ENCODE measurements at regions not wholly inside any gene's neighbourhood (a gene's known extent, or its start where the extent isn't known, plus 50 kb on each side); places are given as distances from the start of the nearest gene placed in this dataset.
"Not testable (repeated sequence)": the region's sequence is repeated elsewhere in the genome, so short reads cannot be mapped to it uniquely, and the experiment has no call there.

GRCh38 chr20:53657732-53658131 lies 64.1 kb upstream of the ZNF217 start:
- H3K9me3 ChIP-seq = no peaks in the 10 kb centered on the region
- peaks cover 3 to 15% of the 10 kb centered on the region in 2 donors for H3K4me1 ChIP-seq
- intact Hi-C loops (cut with DNase I) = loop anchor here (5.0 kb wide), 1 partner anchor 35 kb away; no protein-coding TSS in a partner anchor
- H3K4me3 ChIP-seq = no peak overlapping the region
- no peaks in the 10 kb centered on the region for H3K27me3 ChIP-seq
- DNase-seq (ENCODE audit: low spot score in 2 of 2) = peak in 1 of 2 donors; percentile 15
- H3K27ac ChIP-seq = no peak overlapping the region
- no peaks in the 10 kb centered on the region for H3K36me3 ChIP-seq
- no peak for TF ChIP-seq CTCF (IDR thresholded peaks at IDR 0.05)

GRCh38 chr20:53657279-53657678 lies 63.6 kb upstream of the ZNF217 start:
- DNase-seq (ENCODE audit: low spot score in 2 of 2) = no peak
- Histone ChIP-seq H3K27ac (peak overlapping the region in 1 of 2 donors; percentile 11), H3K4me1 (peaks cover 3 to 15% of the 10 kb centered on the region in 2 donors), H3K27me3 (no peaks in the 10 kb centered on the region), H3K4me3 (no peak overlapping the region), H3K36me3 (no peaks in the 10 kb centered on the region), H3K9me3 (no peaks in the 10 kb centered on the region)
- intact Hi-C loops (cut with DNase I) = loop anchor here (5.0 kb wide), 1 partner anchor 35 kb away; no protein-coding TSS in a partner anchor
- TF ChIP-seq CTCF (IDR thresholded peaks at IDR 0.05) = no peak

DNA sequence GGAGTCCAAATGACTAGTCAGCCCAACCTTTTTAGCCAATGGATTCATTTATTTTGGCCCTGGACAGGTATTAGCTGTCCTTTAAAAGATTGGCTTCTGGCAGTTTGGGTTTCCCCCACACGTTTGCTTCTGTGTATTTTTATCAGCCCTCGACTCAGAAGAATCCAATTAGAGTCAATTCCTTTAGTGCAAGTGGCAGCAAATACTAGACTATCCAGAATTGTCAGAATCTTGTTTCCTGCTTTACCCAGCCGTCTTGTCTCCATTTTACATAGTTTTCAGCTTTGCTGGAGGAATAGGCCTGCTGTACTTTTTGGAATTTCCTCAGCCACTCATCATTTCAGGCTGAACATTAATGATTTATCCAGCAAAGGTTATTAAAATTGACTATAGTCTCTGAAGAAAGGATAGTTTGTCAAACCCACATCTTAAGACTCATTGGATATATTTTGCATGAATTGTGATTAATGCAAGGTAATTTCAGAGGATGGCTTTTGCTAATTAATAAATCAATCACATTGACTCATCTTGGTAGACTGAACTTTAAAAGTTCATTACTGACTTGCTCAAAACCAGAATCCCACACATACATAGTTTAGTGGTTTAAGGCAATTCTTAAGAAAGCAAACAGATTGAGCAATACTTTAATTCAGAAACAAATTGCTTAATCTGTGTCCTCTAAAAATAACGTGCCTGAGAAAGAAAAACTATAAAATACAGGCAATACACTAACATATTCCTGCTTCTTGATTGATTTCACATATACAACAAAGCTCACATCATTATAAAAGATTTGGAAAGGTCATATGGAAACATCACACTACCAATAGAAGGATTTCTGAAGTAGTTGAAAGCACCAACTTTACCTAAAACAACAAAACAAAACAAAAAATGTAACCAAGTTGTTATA lies 62.9 kb upstream of the ZNF217 start:
- H3K4me1 ChIP-seq = peaks cover 3 to 15% of the 10 kb centered on the region in 2 donors
- H3K27ac ChIP-seq = peak overlapping the region in 1 of 2 donors; percentile 11
- H3K9me3 ChIP-seq = no peaks in the 10 kb centered on the region
- peak in 1 of 2 donors; percentile 15 for DNase-seq (ENCODE audit: low spot score in 2 of 2)
- no peak for TF ChIP-seq CTCF (IDR thresholded peaks at IDR 0.05)
- no peaks in the 10 kb centered on the region for H3K36me3 ChIP-seq
- intact Hi-C loops (cut with DNase I) = loop anchor here (5.0 kb wide), 1 partner anchor 34 kb away; no protein-coding TSS in a partner anchor
- no peaks in the 10 kb centered on the region for H3K27me3 ChIP-seq
- H3K4me3 ChIP-seq = no peak overlapping the region

DNA sequence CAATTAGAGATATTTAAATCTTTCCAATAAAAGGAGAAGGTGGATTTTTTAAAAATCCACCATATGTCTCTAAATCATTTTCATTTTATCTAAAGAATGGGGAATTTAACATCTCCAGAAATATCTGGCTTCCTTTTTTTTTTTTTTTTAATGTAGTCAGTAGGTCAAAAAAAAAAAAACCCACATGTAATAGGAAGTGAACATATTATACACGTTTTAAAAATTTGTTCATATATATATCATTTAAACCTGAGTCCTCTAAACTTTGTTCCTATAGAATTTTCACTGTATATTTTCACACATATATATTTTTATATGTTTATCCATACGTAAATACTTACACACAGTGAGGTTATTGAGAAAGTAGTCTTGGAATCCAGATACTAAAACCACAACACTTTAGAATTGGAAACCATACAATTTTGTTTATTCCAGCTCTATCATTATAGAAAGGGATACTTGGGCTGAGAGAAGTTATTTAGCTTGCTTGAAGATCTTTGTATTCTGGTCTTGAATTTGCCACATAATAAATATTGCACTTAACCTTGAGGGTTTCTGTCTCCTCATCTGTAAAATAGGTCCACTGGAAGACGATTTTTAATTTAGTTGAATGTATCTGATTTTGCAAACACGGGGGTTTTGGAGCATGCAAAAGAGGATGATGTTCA lies 62.1 kb upstream of the ZNF217 start:
- Histone ChIP-seq H3K36me3 (no peaks in the 10 kb centered on the region), H3K27ac (no peak overlapping the region), H3K4me3 (no peak overlapping the region), H3K4me1 (peaks cover 3 to 12% of the 10 kb centered on the region in 2 donors), H3K9me3 (no peaks in the 10 kb centered on the region), H3K27me3 (no peaks in the 10 kb centered on the region)
- DNase-seq (ENCODE audit: low spot score in 2 of 2) = no peak
- TF ChIP-seq CTCF (IDR thresholded peaks at IDR 0.05) = no peak
- intact Hi-C loops (cut with DNase I) = loop anchor here (5.0 kb wide), 1 partner anchor 33 kb away; no protein-coding TSS in a partner anchor

GRCh38 chr20:53654932-53655624 lies 61.4 kb upstream of the ZNF217 start:
- H3K4me3 ChIP-seq = no peak overlapping the region
- no peaks in the 10 kb centered on the region for H3K36me3 ChIP-seq
- peak in 1 of 2 donors; percentile 67 for DNase-seq (ENCODE audit: low spot score in 2 of 2)
- intact Hi-C loops (cut with DNase I) = loop anchor here (5.0 kb wide), 1 partner anchor 33 kb away; no protein-coding TSS in a partner anchor
- TF ChIP-seq CTCF (IDR thresholded peaks at IDR 0.05) = no peak
- no peaks in the 10 kb centered on the region for H3K9me3 ChIP-seq
- H3K27me3 ChIP-seq = no peaks in the 10 kb centered on the region
- peaks cover under 1 to 6% of the 10 kb centered on the region in 2 donors for H3K4me1 ChIP-seq
- peak overlapping the region in 1 of 2 donors; percentile 0 for H3K27ac ChIP-seq

GRCh38 chr20:53654521-53654920 lies 60.9 kb upstream of the ZNF217 start:
- H3K9me3 ChIP-seq; DNase-seq (ENCODE audit: low spot score in 2 of 2); H3K4me3 ChIP-seq; intact Hi-C loops (cut with DNase I); H3K36me3 ChIP-seq; H3K27ac ChIP-seq; H3K27me3 ChIP-seq; H3K4me1 ChIP-seq: not testable (repeated sequence)

Measured in ascending aorta (tissue), 2 donors.